A673 (cell line): ENCODE measurements at regions not wholly inside any gene's neighbourhood (a gene's known extent, or its start where the extent isn't known, plus 50 kb on each side); places are given as distances from the start of the nearest gene placed in this dataset.

Experiments used
- BruUV-seq: library from RNA; stranded (reverse); fragments of 400-500 nt; replicated peaks from 2 replicates; lab custom pipeline; 2021; lab: Mats Ljungman, UMichigan
- CTCF ChIA-PET: fragments of 300-600 bp; sonication (Branson Sonifier 250); formaldehyde crosslinking; loops from one replicate; lab custom pipeline; 2022; ENCODE audit warnings: antibody characterized with exemption; lab: Charles Lee
- POLR2A ChIA-PET: fragments of 300-600 bp; sonication (Branson Sonifier 250); formaldehyde crosslinking; loops from one replicate; lab custom pipeline; 2022; ENCODE audit warnings: antibody characterized with exemption; ENCODE audit not compliant: low non-redundant PET; lab: Charles Lee
- DNase-seq: peaks from one replicate; pipeline ENCODE4 v3.0.0-alpha.2; 2015; ENCODE audit warnings: low spot score
- H3K27ac ChIP-seq: fragments of 200-600 bp; sonication (generic); 2 replicates; pipeline ENCODE4 v1.5.1; 2016; ENCODE audit warnings: mixed run types, low read depth, mild to moderate bottlenecking, mixed read lengths, antibody characterized with exemption, low read length; ENCODE audit not compliant: poor library complexity, severe bottlenecking
- H3K27me3 ChIP-seq: fragments of 200-600 bp; sonication (generic); replicated peaks from 2 replicates; pipeline ENCODE4 v1.6.1; 2017; ENCODE audit warnings: mixed run types, low read depth, mild to moderate bottlenecking, mixed read lengths, antibody characterized with exemption, low read length; ENCODE audit not compliant: insufficient read depth, poor library complexity
- H3K36me3 ChIP-seq: fragments of 200-600 bp; sonication (generic); 2 replicates; pipeline ENCODE4 v1.6.1; 2016; ENCODE audit warnings: mixed run types, mild to moderate bottlenecking, mixed read lengths, antibody characterized with exemption, low read length; ENCODE audit not compliant: insufficient read depth, poor library complexity, severe bottlenecking
- H3K4me1 ChIP-seq: fragments of 200-600 bp; sonication (generic); 2 replicates; pipeline ENCODE4 v1.6.1; 2017; ENCODE audit warnings: mixed run types, mild to moderate bottlenecking, mixed read lengths, antibody characterized with exemption, low read length; ENCODE audit not compliant: insufficient read depth, poor library complexity, severe bottlenecking
- H3K4me3 ChIP-seq: fragments of 200-600 bp; sonication (generic); 2 replicates; pipeline ENCODE4 v1.5.1; 2016; ENCODE audit warnings: low read depth, mixed run types, mild to moderate bottlenecking, mixed read lengths, low read length; ENCODE audit not compliant: poor library complexity, severe bottlenecking
- H3K9me3 ChIP-seq: fragments of 200-600 bp; sonication (generic); 2 replicates; pipeline ENCODE4 v1.6.1; 2016; ENCODE audit warnings: mixed run types, low read depth, mild to moderate bottlenecking, mixed read lengths, antibody characterized with exemption, low read length; ENCODE audit not compliant: poor library complexity, severe bottlenecking
- EZH2 ChIP-seq: fragments of 200-600 bp; sonication (generic); IDR thresholded peaks from 2 replicates; pipeline ENCODE4 v1.6.1; 2017; ENCODE audit warnings: borderline replicate concordance, low read depth, mild to moderate bottlenecking, mixed read lengths, antibody characterized with exemption, low read length; ENCODE audit not compliant: poor library complexity, severe bottlenecking
- intact Hi-C: fragments of 100-400 bp; cut with micrococcal nuclease; formaldehyde crosslinking; loops from one replicate; pipeline ENCODE4 v1.10.0; 2022; ENCODE audit not compliant: unreplicated experiment
- TF ChIP-seq, protein P1 (sequence below): fragments of 300-800, 200-600 bp; sonication (generic); conservative IDR thresholded peaks from 2 replicates; pipeline ENCODE4 v1.5.1; 2017; ENCODE audit warnings: low read depth, mild to moderate bottlenecking, antibody characterized with exemption, low read length, moderate library complexity, mixed read lengths

DNA sequence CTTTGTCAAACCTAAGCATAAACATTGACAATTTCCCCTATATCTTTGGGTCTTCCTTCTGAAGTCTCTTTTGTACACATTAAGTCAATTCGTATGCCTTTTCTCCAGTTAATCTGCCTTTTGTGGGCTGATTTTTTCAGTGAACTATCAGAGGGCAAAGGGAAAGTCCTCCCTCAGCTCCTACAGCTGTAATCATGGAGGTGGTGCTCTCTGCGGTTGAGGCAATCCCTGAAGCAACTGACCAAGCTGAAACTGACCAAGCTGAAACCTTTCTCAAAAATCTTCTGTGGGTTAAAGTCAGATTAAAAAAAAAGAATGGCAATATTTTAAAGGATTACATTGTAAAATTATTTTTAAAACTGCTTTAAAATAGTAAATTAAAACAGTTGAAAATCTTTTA, 105.8 kb upstream of the DNAJC10 start:
- no peaks in the 10 kb centered on the region for H3K27me3 ChIP-seq
- CTCF ChIA-PET, result no interaction called here
- TF ChIP-seq EZH2, result no peak
- TF ChIP-seq, protein P1, sequence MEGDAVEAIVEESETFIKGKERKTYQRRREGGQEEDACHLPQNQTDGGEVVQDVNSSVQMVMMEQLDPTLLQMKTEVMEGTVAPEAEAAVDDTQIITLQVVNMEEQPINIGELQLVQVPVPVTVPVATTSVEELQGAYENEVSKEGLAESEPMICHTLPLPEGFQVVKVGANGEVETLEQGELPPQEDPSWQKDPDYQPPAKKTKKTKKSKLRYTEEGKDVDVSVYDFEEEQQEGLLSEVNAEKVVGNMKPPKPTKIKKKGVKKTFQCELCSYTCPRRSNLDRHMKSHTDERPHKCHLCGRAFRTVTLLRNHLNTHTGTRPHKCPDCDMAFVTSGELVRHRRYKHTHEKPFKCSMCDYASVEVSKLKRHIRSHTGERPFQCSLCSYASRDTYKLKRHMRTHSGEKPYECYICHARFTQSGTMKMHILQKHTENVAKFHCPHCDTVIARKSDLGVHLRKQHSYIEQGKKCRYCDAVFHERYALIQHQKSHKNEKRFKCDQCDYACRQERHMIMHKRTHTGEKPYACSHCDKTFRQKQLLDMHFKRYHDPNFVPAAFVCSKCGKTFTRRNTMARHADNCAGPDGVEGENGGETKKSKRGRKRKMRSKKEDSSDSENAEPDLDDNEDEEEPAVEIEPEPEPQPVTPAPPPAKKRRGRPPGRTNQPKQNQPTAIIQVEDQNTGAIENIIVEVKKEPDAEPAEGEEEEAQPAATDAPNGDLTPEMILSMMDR, result no peak
- no peak overlapping the region for H3K4me3 ChIP-seq
- POLR2A ChIA-PET, result no interaction called here
- H3K4me1 ChIP-seq, result no peaks in the 10 kb centered on the region
- H3K27ac ChIP-seq, result no peak overlapping the region
- BruUV-seq, result no TSS peak
- no peak for DNase-seq
- intact Hi-C loops, result no loop called here
- H3K9me3 ChIP-seq, result no peaks in the 10 kb centered on the region
- no peaks in the 10 kb centered on the region for H3K36me3 ChIP-seq

DNA sequence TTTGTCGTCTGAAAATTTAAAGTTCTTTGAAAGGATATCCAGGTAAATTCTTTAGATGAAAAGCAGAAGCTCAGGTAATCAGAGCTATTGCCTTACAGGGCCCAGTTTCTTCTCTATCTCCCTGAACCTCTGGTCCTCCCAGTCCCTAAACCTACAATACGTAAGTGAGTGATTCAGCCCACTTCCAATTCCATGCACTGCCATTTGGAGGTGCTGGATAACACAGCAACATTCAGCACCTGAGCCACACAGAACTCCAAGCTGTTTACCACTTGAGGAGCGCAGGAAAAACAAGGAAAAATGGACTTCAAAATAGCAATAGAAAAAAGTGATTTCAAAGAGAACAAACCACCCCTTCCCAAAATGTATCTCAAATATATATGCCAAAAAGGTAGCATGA, 105.0 kb upstream of the DNAJC10 start:
- TF ChIP-seq EZH2, result no peak
- TF ChIP-seq, protein P1, result no peak
- ChIA-PET CTCF (no interaction called here), POLR2A (no interaction called here)
- BruUV-seq, result no TSS peak
- intact Hi-C loops, result no loop called here
- Histone ChIP-seq H3K4me1 (no peaks in the 10 kb centered on the region), H3K4me3 (no peak overlapping the region), H3K27me3 (no peaks in the 10 kb centered on the region), H3K36me3 (no peaks in the 10 kb centered on the region), H3K9me3 (no peaks in the 10 kb centered on the region), H3K27ac (no peak overlapping the region)
- no peak for DNase-seq

GRCh38 chr2:182615036-182615435, 101.0 kb upstream of the DNAJC10 start:
- TF ChIP-seq EZH2, result no peak
- TF ChIP-seq, protein P1, result no peak
- no peak for DNase-seq
- ChIA-PET POLR2A (no interaction called here), CTCF (no interaction called here)
- no peak overlapping the region for H3K27ac ChIP-seq
- H3K4me3 ChIP-seq, result no peak overlapping the region
- no peaks in the 10 kb centered on the region for H3K9me3 ChIP-seq
- no peaks in the 10 kb centered on the region for H3K27me3 ChIP-seq
- H3K36me3 ChIP-seq, result no peaks in the 10 kb centered on the region
- intact Hi-C loops, result no loop called here
- no TSS peak for BruUV-seq
- H3K4me1 ChIP-seq, result no peaks in the 10 kb centered on the region
